Thyroid gland (tissue), 4 donors: ENCODE measurements at regions not wholly inside any gene's neighbourhood (a gene's known extent, or its start where the extent isn't known, plus 50 kb on each side); places are given as distances from the start of the nearest gene placed in this dataset.
A peak's percentile ranks its signal among the peaks of the same experiment; 100 is the strongest.

Experiments
- DNase-seq, 2 donors: peaks; one replicate each; pipeline ENCODE4 v3.0.0-alpha.2; 2019
- H3K27ac ChIP-seq, 3 donors: fragments of 200-600 bp; sonication (generic); 1 replicate in 2 of 3; 2 replicates in 1 of 3; pipeline ENCODE4 v1.5.1; 2016 to 2019; ENCODE audit warnings: mild to moderate bottlenecking in 1 of 3, moderate library complexity in 1 of 3
- H3K27me3 ChIP-seq: fragments of 200-600 bp; sonication (generic); one replicate; pipeline ENCODE4 v1.5.1; 2019
- H3K36me3 ChIP-seq, 2 donors: fragments of 200-600 bp; sonication (generic); one replicate each; pipeline ENCODE4 v1.5.1; 2016 to 2019
- H3K4me1 ChIP-seq, 2 donors: fragments of 200-600 bp; sonication (generic); one replicate each; pipeline ENCODE4 v1.5.1; 2017 to 2019
- H3K4me3 ChIP-seq, 3 donors: fragments of 200-600 bp; sonication (generic); replicated peaks in 1 of 3; 1 replicate in 2 of 3; 2 replicates in 1 of 3; pipeline ENCODE4 v1.5.1; 2016; ENCODE audit warnings: mild to moderate bottlenecking in 1 of 3
- H3K9me3 ChIP-seq: fragments of 200-600 bp; sonication (generic); one replicate; pipeline ENCODE4 v1.5.1; 2017
- CTCF ChIP-seq, 6 experiments: fragments of 200-600 bp in 3 of 6; fragments of 450-650 bp in 3 of 6; sonication (generic) in 3 of 6; IDR thresholded peaks; one replicate each; pipeline ENCODE4 v1.5.1; 2016 to 2019; ENCODE audit warnings: antibody characterized with exemption in 6 of 6, mild to moderate bottlenecking in 2 of 6, inconsistent platforms in 1 of 6, moderate library complexity in 1 of 6
- POLR2A ChIP-seq, 2 donors: fragments of 450-650 bp; IDR thresholded peaks; one replicate each; pipeline ENCODE4 v1.6.1; 2017; ENCODE audit warnings: antibody characterized with exemption in 2 of 2, mild to moderate bottlenecking in 2 of 2, moderate library complexity in 1 of 2
- WGBS, 2 donors: methylation state at CpG; one replicate each; pipeline ENCODE4 v1.1.5; 2017; 5-methylcytosine and 5-hydroxymethylcytosine counted together
- intact Hi-C: fragments of 100-400 bp; cut with DNase I; formaldehyde crosslinking; loops from one replicate; pipeline ENCODE4 v1.15.1; 2023

- no peaks in the 10 kb centered on the region for H3K27me3 ChIP-seq
- DNase-seq = no peak
- no peaks in the 10 kb centered on the region for H3K36me3 ChIP-seq
- H3K4me1 ChIP-seq = peaks cover 17 to 47% of the 10 kb centered on the region in 2 donors
- intact Hi-C loops = no loop called here
- 74 to 76% methylated on average over 3 of the region's 3 CpGs for WGBS, 2 donors
- no peaks in the 10 kb centered on the region for H3K9me3 ChIP-seq
- TF ChIP-seq POLR2A (IDR thresholded peaks at IDR 0.05) (no peak), CTCF (IDR thresholded peaks at IDR 0.05) (no peak)
- no peak overlapping the region for H3K4me3 ChIP-seq
- no peak overlapping the region for H3K27ac ChIP-seq
Observed at GRCh38 chr2:42872721-42873120, 80.3 kb upstream of the HAAO start.

- no peak overlapping the region for H3K4me3 ChIP-seq
- H3K27me3 ChIP-seq = no peaks in the 10 kb centered on the region
- H3K9me3 ChIP-seq = no peaks in the 10 kb centered on the region
- no peak for DNase-seq
- TF ChIP-seq CTCF (IDR thresholded peaks at IDR 0.05) (no peak), POLR2A (IDR thresholded peaks at IDR 0.05) (no peak)
- intact Hi-C loops = no loop called here
- H3K4me1 ChIP-seq = peaks cover 20 to 42% of the 10 kb centered on the region in 2 donors
- 90 to 94% methylated on average over 4 of the region's 4 CpGs for WGBS, 2 donors
- no peak overlapping the region for H3K27ac ChIP-seq
- no peaks in the 10 kb centered on the region for H3K36me3 ChIP-seq
Observed at GRCh38 chr2:42871372-42871771, 79.0 kb upstream of the HAAO start.

- H3K4me3 ChIP-seq = no peak overlapping the region
- H3K36me3 ChIP-seq = no peaks in the 10 kb centered on the region
- no peaks in the 10 kb centered on the region for H3K9me3 ChIP-seq
- peaks cover 3 to 18% of the 10 kb centered on the region in 2 donors for H3K4me1 ChIP-seq
- TF ChIP-seq POLR2A (IDR thresholded peaks at IDR 0.05) (no peak), CTCF (IDR thresholded peaks at IDR 0.05) (no peak)
- intact Hi-C loops = loop anchor here (10.0 kb wide), 1 partner anchor 66 kb away; no protein-coding TSS in a partner anchor
- WGBS, 2 donors = 92 to 98% methylated on average over 2 of the region's 2 CpGs
- no peak for DNase-seq
- no peak overlapping the region for H3K27ac ChIP-seq
- no peaks in the 10 kb centered on the region for H3K27me3 ChIP-seq
Observed at GRCh38 chr2:42868874-42869273, 76.5 kb upstream of the HAAO start.

- intact Hi-C loops = loop anchor here (10.0 kb wide), 1 partner anchor 67 kb away; no protein-coding TSS in a partner anchor
- no peak for DNase-seq
- WGBS, 2 donors = 96 to 98% methylated on average over 3 of the region's 3 CpGs
- TF ChIP-seq POLR2A (IDR thresholded peaks at IDR 0.05) (no peak), CTCF (IDR thresholded peaks at IDR 0.05) (no peak)
- no peak overlapping the region for H3K4me3 ChIP-seq
- H3K27me3 ChIP-seq = no peaks in the 10 kb centered on the region
- peak overlapping the region in 1 of 3 donors; percentile 56 for H3K27ac ChIP-seq
- no peaks in the 10 kb centered on the region for H3K36me3 ChIP-seq
- H3K4me1 ChIP-seq = peaks cover 3 to 11% of the 10 kb centered on the region in 2 donors
- no peaks in the 10 kb centered on the region for H3K9me3 ChIP-seq
Observed at GRCh38 chr2:42868096-42868495, 75.7 kb upstream of the HAAO start.

- no peak for TF ChIP-seq CTCF (IDR thresholded peaks at IDR 0.05)
- TF ChIP-seq POLR2A (IDR thresholded peaks at IDR 0.05) = no peak
- no peaks in the 10 kb centered on the region for H3K9me3 ChIP-seq
- peak overlapping the region; percentile 56 to 73 (median 56) for H3K27ac ChIP-seq
- no peaks in the 10 kb centered on the region for H3K27me3 ChIP-seq
- intact Hi-C loops = loop anchor here (10.0 kb wide), 1 partner anchor 67 kb away; no protein-coding TSS in a partner anchor
- peaks cover 3 to 10% of the 10 kb centered on the region in 2 donors for H3K4me1 ChIP-seq
- H3K36me3 ChIP-seq = no peaks in the 10 kb centered on the region
- 79 to 82% methylated on average over 11 of the region's 11 CpGs for WGBS, 2 donors
- no peak for DNase-seq
- H3K4me3 ChIP-seq = no peak overlapping the region
Observed at GRCh38 chr2:42867093-42868065, 75.0 kb upstream of the HAAO start.
